B cell (primary cell): ENCODE measurements at regions not wholly inside any gene's neighbourhood (a gene's known extent, or its start where the extent isn't known, plus 50 kb on each side); places are given as distances from the start of the nearest gene placed in this dataset.

ENCODE experiments used
- ATAC-seq: fragments of 200-7000 bp; cut with Tn5 transposase; one replicate; pipeline ENCODE4 v1.10.0; 2021; ENCODE audit warnings: low read depth, mild to moderate bottlenecking, moderate number of reproducible peaks, moderate library complexity
- CTCF ChIA-PET: fragments of 350-600 bp; sonication (Branson Sonifier 250); formaldehyde crosslinking; loops from one replicate; lab custom pipeline; 2021; ENCODE audit warnings: antibody characterized with exemption, inconsistent platforms; lab: Charles Lee
- POLR2A ChIA-PET: fragments of 350-600 bp; sonication (Branson Sonifier 250); formaldehyde crosslinking; loops from one replicate; lab custom pipeline; 2021; ENCODE audit warnings: antibody characterized with exemption; lab: Charles Lee
- DNase-seq: peaks from one replicate; pipeline ENCODE4 v3.0.0; 2013
- H2AFZ ChIP-seq: 2 replicates; pipeline ENCODE4 v1.6.1; 2012; ENCODE audit warnings: mild to moderate bottlenecking, low read depth, low read length; ENCODE audit not compliant: insufficient read depth, poor library complexity, severe bottlenecking
- H3K27ac ChIP-seq, 2 donors: 1 replicate in 1 of 2; 2 replicates in 1 of 2; pipeline ENCODE4 v1.5.1; 2012 to 2013; ENCODE audit warnings: low read length in 2 of 2, mild to moderate bottlenecking in 2 of 2, moderate library complexity in 1 of 2
- H3K27me3 ChIP-seq, 4 experiments: fragments of 200-600 bp in 1 of 4; sonication (generic) in 1 of 4; replicated peaks in 1 of 4; 1 replicate in 2 of 4; 2 replicates in 2 of 4; pipeline versions ENCODE4 v1.6.1 to v1.7.0; 2013 to 2016; ENCODE audit warnings: low read length in 3 of 4, mild to moderate bottlenecking in 2 of 4, mixed read lengths in 1 of 4, moderate library complexity in 1 of 4; ENCODE audit not compliant: insufficient read depth in 4 of 4, control insufficient read depth in 3 of 4; ENCODE audit errors: control extremely low read depth in 1 of 4
- H3K36me3 ChIP-seq, 2 experiments: replicated peaks in 1 of 2; 1 replicate in 1 of 2; 2 replicates in 1 of 2; pipeline versions ENCODE4 v1.6.1 to v1.7.1; 2013; ENCODE audit warnings: low read length in 1 of 2; ENCODE audit not compliant: insufficient read depth in 2 of 2, control insufficient read depth in 1 of 2; ENCODE audit errors: control extremely low read depth in 1 of 2, extremely low read depth in 1 of 2
- H3K4me1 ChIP-seq, 2 donors: fragments of 200-600 bp in 1 of 2; sonication (generic) in 1 of 2; 1 replicate in 1 of 2; 2 replicates in 1 of 2; pipeline versions ENCODE4 v1.5.1 to v1.6.1; 2013 to 2017; ENCODE audit warnings: low read length in 2 of 2; ENCODE audit not compliant: control insufficient read depth in 2 of 2, insufficient read depth in 2 of 2
- H3K4me2 ChIP-seq: replicated peaks from 2 replicates; pipeline ENCODE3; 2012; ENCODE audit warnings: mild to moderate bottlenecking, low read depth, low read length; ENCODE audit not compliant: poor library complexity, severe bottlenecking
- H3K4me3 ChIP-seq, 5 experiments: fragments of 200-600 bp in 1 of 5; sonication (generic) in 1 of 5; 1 replicate in 3 of 5; 2 replicates in 2 of 5; pipeline versions ENCODE4 v1.5.1 to v1.7.0; 2011 to 2016; ENCODE audit warnings: low read length in 4 of 5, mild to moderate bottlenecking in 4 of 5, low read depth in 2 of 5, control low read depth in 1 of 5, moderate library complexity in 1 of 5; ENCODE audit not compliant: insufficient read depth in 1 of 5; ENCODE audit errors: control extremely low read depth in 1 of 5, extremely low read depth in 1 of 5
- H3K79me2 ChIP-seq: fragments of 200-600 bp; sonication (generic); one replicate; pipeline ENCODE4 v1.6.0; 2016; ENCODE audit warnings: low read length; ENCODE audit not compliant: control insufficient read depth, insufficient read depth
- H3K9ac ChIP-seq: fragments of 200-600 bp; sonication (generic); 2 replicates; pipeline ENCODE4 v1.6.1; 2017; ENCODE audit warnings: mild to moderate bottlenecking, low read length, moderate library complexity
- H3K9me3 ChIP-seq, 3 donors: one replicate each; pipeline versions ENCODE4 v1.6.1 to v1.7.1; 2013; ENCODE audit warnings: low read length in 2 of 3; ENCODE audit not compliant: control insufficient read depth in 2 of 3, insufficient read depth in 1 of 3; ENCODE audit errors: control extremely low read depth in 1 of 3
- H4K20me1 ChIP-seq: 2 replicates; pipeline ENCODE4 v1.6.0; 2012; ENCODE audit warnings: mild to moderate bottlenecking, low read length; ENCODE audit not compliant: insufficient read depth, control insufficient read depth, poor library complexity, severe bottlenecking
- H3K27ac Mint-ChIP-seq: one replicate; pipeline ENCODE4 v1.8.0; 2021; ENCODE audit warnings: mixed read lengths
- H3K27me3 Mint-ChIP-seq: one replicate; pipeline ENCODE4 v1.8.0; 2021; ENCODE audit warnings: mixed read lengths
- H3K4me1 Mint-ChIP-seq: one replicate; pipeline ENCODE4 v1.8.0; 2021; ENCODE audit warnings: mixed read lengths
- H3K4me3 Mint-ChIP-seq: one replicate; pipeline ENCODE4 v1.8.0; 2021; ENCODE audit warnings: mixed read lengths
- H3K9me3 Mint-ChIP-seq: one replicate; pipeline ENCODE4 v1.8.0; 2022; ENCODE audit warnings: mixed read lengths; ENCODE audit not compliant: insufficient read depth
- EZH2 ChIP-seq: IDR thresholded peaks from 2 replicates; pipeline ENCODE4 v1.6.1; 2012; ENCODE audit warnings: borderline replicate concordance, low read depth, mild to moderate bottlenecking, moderate library complexity, low read length; ENCODE audit not compliant: insufficient read depth, poor library complexity, severe bottlenecking
- WGBS: methylation state at CpG from one replicate; pipeline ENCODE4 v1.1.5; 2013; ENCODE audit warnings: missing lambda C conversion rate; ENCODE audit not compliant: insufficient coverage; 5-methylcytosine and 5-hydroxymethylcytosine counted together
- intact Hi-C: fragments of 100-400 bp; cut with micrococcal nuclease; formaldehyde crosslinking; loops from one replicate; pipeline ENCODE4 v1.10.0; 2022
- TF ChIP-seq, protein P1 (sequence below): fragments of 200-600 bp; IDR thresholded peaks from one replicate; pipeline ENCODE4 v1.8.0; 2022; ENCODE audit warnings: antibody characterized with exemption, mild to moderate bottlenecking

DNA sequence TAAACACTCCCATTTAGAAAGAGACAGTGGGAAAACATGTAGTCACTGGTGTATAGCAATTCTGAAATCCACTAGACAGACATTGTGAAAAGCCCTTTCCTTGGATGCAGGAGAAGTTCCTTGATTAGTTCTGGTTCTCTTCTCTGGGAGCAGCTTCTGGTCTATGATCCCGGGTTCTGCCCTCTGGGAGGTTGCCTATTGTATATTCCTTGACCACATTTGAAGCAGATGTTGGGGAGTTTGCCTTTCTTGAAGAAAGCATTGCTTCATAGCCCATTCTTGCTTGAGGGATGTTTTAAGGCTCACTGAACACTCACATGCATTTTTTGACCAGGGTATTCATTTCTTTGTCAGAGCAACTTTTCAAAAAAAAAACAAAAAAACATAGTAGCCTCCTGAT, 211.9 kb downstream of the NDFIP2 start:
- no CpG with 5 or more reads among the region's 1 CpG for WGBS
- Histone ChIP-seq H3K9ac (no peak overlapping the region), H3K4me2 (no peak overlapping the region), H3K4me1 (no peaks in the 10 kb centered on the region), H4K20me1 (no peaks in the 10 kb centered on the region), H3K4me3 (no peak overlapping the region), H3K27me3 (peaks cover 0 to 4% (median 0%) of the 10 kb centered on the region in 4 experiments), H2AFZ (no peak overlapping the region), H3K36me3 (no peaks in the 10 kb centered on the region), H3K9me3 (no peaks in the 10 kb centered on the region), H3K27ac (no peak overlapping the region), H3K79me2 (no peaks in the 10 kb centered on the region)
- ChIA-PET CTCF (no interaction called here), POLR2A (no interaction called here)
- intact Hi-C loops: no loop called here
- peaks cover 4% of the 10 kb centered on the region for H3K27me3 Mint-ChIP-seq
- DNase-seq (no peak), ATAC-seq (no peak)
- H3K9me3 Mint-ChIP-seq: no peaks in the 10 kb centered on the region
- no peak overlapping the region for H3K4me3 Mint-ChIP-seq
- no peak overlapping the region for H3K27ac Mint-ChIP-seq
- no peaks in the 10 kb centered on the region for H3K4me1 Mint-ChIP-seq
- TF ChIP-seq EZH2: no peak
- TF ChIP-seq, protein P1, sequence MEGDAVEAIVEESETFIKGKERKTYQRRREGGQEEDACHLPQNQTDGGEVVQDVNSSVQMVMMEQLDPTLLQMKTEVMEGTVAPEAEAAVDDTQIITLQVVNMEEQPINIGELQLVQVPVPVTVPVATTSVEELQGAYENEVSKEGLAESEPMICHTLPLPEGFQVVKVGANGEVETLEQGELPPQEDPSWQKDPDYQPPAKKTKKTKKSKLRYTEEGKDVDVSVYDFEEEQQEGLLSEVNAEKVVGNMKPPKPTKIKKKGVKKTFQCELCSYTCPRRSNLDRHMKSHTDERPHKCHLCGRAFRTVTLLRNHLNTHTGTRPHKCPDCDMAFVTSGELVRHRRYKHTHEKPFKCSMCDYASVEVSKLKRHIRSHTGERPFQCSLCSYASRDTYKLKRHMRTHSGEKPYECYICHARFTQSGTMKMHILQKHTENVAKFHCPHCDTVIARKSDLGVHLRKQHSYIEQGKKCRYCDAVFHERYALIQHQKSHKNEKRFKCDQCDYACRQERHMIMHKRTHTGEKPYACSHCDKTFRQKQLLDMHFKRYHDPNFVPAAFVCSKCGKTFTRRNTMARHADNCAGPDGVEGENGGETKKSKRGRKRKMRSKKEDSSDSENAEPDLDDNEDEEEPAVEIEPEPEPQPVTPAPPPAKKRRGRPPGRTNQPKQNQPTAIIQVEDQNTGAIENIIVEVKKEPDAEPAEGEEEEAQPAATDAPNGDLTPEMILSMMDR: no peak

DNA sequence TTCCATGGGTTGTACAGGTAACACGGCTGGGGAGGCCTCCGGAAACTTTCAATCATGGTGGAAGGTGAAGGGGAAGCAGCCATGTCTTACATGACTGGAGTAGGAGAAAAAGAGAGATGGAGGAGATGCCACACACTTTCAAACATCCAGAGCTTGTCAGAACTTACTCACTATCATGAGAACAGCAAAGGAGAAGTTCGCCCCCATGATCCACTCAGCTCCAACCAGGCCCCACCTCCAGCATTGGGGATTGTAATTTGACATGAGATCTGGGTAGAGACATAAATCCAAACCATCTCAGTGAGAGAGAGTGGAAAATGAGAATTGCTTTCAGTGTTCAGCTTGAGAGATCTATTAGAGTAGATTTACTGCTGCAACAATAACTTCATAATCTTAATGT, 210.9 kb downstream of the NDFIP2 start:
- Histone ChIP-seq H3K4me1 (no peaks in the 10 kb centered on the region), H3K9me3 (no peaks in the 10 kb centered on the region), H2AFZ (no peak overlapping the region), H3K27ac (no peak overlapping the region), H3K9ac (no peak overlapping the region), H3K79me2 (no peaks in the 10 kb centered on the region), H3K27me3 (peaks cover 0 to 4% (median 0%) of the 10 kb centered on the region in 4 experiments), H3K36me3 (no peaks in the 10 kb centered on the region), H4K20me1 (no peaks in the 10 kb centered on the region), H3K4me3 (no peak overlapping the region), H3K4me2 (no peak overlapping the region)
- TF ChIP-seq EZH2: no peak
- TF ChIP-seq, protein P1: no peak
- ChIA-PET POLR2A (no interaction called here), CTCF (no interaction called here)
- DNase-seq: no peak
- Mint-ChIP-seq H3K9me3 (no peaks in the 10 kb centered on the region), H3K4me1 (no peaks in the 10 kb centered on the region), H3K4me3 (no peak overlapping the region), H3K27me3 (peaks cover 4% of the 10 kb centered on the region), H3K27ac (no peak overlapping the region)
- no CpG with 5 or more reads among the region's 3 CpGs for WGBS
- ATAC-seq: no peak
- intact Hi-C loops: no loop called here
